ENCODE measurements at regions not wholly inside any gene's neighbourhood (a gene's known extent, or its start where the extent isn't known, plus 50 kb on each side); places are given as distances from the start of the nearest gene placed in this dataset.
"Not testable (repeated sequence)": the region's sequence is repeated elsewhere in the genome, so short reads cannot be mapped to it uniquely, and the experiment has no call there.

DNA sequence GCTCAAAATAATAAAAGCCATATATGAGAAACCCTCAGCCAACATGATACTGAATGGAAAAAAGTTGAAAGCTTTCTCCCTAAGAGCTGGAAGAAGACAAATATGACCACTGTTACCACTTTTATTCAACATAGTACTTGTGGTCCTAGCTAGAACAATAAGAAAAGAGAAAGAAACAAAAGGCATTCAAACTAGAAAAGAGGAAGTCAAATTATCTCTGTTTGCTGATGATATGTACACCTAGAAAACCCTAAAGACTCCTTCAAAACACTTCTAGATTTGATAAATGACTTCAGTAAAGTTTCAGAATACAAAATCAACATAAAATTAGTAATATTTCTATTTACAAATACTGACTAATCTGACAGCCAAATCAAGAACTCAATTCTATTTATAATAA, 328.8 kb upstream of the GCFC2 start:
- DNase-seq: no peak

DNA sequence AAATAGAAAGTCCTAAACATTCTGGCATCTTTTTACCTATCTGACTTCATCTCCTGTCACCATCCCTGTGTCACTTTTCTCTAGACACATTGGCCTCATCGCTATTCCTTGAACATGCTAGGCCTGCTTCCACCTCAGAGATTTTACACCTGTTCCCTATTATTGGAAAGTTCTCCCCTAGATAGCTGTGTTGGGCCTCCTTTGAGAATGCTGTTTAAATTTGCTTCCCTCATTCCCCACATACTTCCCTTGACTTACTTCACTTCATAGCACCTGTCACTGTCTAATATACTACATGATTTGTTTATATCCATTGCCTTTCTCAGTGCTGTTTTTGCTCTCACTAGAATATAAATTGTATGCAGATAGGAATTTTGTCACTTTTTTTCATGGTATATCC, 317.0 kb upstream of the GCFC2 start:
- DNase-seq: no peak

DNA sequence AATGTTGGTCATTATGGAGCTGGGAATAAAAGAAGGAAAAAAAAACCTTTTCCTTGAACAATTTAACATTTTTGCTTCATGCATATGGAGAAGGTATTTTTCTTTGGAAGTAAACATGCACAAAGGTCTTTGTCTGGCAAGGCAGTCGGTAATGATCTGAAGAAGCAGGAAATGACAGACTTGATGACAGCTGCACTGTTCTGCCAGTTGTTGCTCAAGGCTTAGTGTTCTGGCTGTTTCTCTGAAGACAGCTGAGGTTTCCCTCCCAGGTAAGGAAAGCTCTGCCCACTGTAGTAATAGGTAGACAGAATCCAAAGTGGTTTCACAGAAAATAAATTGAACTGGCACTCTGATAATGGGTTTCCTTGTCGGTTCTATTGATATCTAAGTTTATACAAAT, 308.4 kb upstream of the GCFC2 start:
- no peak for DNase-seq

DNA sequence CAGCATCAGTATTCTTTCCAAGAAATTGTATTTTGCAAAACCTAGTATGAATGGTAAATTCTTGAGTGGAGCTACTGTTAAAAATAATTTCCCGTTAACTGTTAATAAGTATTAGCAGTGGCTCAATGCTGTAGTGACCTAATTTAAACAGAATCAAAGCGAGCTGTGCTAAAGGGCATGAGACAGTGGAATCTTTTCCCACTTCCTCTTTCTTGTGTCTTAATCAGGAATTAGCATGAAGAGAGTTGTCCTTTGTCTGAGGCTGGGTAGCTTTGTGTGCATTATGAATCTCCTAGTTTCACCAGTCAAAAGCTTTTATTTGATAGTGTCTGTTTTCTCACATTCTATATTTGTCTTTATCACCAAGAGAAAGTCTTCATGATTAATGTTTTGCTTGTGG, 298.8 kb upstream of the GCFC2 start:
- DNase-seq: no peak

DNA sequence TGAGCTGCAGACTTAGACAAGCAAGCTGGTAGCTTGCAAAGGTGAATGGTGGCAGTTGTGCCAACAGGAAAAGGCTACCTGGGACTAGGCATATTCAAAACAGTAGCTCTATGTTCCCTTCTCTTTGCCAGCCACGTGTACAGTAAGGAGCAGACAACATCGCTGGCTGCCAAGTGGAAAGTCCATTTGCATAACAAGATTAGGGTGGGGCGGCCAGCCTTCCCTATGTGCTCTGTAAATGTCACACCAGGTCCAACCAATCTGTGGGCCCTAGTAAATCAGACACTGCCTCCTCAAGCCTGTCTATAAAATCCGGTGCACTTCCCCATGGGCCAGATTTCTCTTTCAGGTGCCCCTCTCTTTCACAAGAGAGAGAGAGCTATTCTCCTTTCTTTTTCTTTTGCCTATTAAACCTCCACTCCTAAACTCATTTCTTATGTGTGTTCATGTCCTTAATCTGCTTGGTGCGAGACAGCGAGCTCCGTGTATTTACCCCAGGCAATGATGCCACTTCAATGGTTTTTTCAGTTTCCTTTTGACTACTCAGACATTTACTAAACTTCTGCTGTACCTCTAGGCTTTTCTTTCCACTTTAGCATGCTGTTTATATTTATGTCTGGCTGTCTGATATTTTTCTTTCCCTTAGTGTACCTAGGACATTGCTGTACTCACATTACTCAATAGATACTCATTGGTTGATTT, 297.4 kb upstream of the GCFC2 start:
- peak in 1 of 56 donors; percentile 1 for DNase-seq

DNA sequence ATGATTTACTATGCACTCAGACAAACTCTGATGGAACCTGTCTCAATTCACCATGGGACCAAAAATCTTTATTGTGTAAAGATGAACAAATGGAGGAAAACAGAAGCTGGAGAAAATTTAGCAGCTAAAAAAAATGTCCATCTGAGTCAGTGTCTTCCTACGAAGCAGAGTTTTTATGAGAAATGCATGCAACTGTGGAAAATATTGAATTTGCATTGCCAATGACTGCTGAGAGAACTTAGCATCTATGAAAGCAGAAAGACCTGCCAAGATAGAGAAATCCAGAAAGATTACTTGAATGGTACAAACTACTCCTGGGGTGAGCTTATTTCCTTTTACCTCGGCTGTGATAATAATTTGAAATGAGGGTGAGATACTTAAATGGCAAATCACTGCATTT, 289.7 kb upstream of the GCFC2 start:
- no peak for DNase-seq

DNA sequence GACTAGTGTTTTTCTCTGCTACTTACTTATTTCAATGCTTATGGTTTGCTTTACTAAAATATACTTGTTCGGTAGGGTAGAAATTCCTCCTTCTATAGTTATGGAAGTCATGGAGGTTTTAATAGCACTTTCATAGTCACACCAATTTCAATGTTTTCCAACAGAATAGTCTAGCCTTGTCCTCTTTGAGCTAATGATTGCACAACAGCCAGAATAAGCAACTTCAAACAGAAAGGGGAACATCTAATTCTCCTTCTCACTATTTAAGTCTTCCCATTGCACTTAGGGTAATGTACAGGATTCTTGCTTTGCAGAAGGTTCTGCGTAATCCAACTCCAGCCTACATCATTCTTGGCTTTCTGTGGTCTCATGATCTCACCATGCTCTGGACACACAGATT, 287.7 kb upstream of the GCFC2 start:
- DNase-seq: no peak

DNA sequence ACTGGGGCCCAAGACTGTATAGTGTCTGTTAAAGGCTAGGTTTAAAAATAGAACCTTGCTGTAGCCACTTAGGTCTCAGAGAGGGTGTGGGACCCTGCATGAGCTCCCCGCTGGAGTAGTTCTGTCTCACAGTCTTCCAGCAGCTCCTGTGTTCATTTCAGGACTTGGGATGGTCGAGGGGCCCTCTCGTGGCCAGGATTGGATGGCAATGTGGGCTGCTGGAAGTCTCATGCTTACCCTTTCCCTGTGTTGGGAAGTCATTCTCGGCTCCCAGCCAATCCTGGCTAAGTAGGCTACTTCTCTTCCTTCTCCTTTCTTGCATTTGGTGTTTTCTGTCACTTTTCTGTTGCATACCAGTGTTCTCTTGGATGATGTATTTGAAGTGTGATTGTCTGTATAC, 284.0 kb upstream of the GCFC2 start:
- peak in 1 of 56 donors; percentile 0 for DNase-seq

DNA sequence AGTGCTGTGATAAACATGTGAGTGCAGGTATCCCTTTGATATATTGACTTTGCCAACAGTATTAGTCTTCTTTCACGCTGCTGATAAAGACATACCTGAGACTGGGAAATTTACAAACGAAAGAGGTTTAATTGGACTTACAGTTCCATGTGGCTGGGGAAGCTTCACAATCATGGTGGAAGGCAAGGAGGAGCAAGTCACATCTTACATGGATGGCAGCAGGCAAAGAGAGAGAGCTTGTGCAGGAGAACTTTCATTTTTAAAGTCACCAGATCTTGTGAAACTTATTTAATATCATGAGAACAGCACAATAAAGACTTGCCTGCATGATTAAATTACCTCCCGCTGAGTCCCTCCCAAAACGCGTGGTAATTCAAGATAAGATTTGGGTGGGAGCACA, 277.9 kb upstream of the GCFC2 start:
- DNase-seq: not testable (repeated sequence)

DNA sequence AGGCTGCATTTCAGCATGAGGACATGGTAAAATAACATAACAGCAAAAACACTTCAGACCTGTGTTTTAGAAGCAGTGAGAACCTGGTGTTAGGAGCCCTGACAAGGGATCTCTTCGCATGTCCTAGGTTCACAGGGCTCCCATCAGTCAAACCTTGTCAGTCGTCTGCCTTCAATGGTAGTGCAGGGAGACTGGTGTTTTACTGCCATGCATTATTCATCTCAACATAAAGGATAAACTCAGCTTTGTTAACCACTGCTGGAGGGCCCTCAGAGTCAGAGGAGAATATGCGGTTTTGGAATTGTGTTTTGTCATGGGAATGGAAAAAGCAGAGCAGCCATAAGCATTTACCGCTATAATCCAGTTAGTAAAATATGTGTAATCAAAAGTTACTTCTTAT, 275.9 kb upstream of the GCFC2 start:
- no peak for DNase-seq

DNA sequence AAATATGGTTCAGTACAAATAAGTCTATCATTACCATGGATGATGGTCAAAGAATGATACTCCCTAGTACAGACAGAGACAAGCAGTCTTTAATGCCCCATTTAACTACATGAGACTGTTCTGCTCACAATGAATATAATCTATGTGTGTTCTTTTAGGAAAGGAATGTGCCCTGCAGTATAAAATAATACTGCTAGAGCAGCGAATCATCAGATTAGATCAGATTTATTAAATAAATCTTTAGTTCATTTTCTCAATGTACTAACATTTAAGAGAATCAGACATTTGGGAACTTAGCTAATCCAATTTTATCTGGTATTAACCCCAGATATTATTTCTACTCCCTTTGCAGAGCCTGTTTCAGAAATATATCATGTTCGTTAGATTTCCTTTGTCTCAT, 272.0 kb upstream of the GCFC2 start:
- DNase-seq: no peak

DNA sequence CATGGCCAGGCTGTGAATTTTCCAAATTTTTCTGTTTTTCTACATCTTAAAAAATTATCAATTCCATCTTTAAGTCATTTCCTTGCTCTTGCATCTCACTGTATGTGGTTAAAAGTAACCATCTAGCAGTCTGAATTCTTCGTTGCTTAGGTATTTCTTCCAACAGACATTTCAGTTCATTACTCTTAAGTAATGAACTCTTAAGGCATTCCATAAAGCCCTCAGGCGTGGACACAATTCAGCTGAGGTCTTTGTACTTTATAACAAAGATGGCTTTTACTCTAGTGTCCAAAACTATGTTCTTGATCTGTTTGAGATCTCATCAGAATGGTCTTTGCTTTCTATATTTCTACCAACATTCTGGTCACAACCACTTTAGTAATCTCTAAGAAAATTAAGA, 253.9 kb upstream of the GCFC2 start:
- DNase-seq: no peak

DNA sequence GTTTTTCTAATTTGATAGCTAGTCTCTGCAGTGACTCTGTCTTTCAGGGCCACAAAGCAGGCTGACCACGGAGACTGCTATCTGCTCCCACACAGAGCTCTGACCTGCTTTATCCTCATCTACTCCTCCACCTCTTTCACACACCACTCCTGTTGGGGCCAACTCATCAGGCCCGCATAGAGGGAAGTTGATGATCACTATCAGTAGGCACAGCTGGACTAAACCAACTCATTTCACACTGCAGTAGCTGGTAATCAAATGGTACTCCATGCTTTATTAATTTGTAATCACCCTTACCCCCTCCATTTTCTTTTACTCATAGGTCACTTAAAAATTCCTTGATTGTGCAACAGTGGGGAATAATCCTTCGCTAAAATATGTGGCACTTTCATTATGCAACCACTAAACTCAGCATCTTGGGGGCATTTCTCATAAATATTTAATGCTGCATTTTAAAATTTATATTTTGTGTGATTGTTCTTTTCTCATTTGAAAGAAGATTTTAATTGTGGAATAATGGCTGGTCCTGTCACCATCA, 249.8 kb upstream of the GCFC2 start:
- DNase-seq: no peak

DNA sequence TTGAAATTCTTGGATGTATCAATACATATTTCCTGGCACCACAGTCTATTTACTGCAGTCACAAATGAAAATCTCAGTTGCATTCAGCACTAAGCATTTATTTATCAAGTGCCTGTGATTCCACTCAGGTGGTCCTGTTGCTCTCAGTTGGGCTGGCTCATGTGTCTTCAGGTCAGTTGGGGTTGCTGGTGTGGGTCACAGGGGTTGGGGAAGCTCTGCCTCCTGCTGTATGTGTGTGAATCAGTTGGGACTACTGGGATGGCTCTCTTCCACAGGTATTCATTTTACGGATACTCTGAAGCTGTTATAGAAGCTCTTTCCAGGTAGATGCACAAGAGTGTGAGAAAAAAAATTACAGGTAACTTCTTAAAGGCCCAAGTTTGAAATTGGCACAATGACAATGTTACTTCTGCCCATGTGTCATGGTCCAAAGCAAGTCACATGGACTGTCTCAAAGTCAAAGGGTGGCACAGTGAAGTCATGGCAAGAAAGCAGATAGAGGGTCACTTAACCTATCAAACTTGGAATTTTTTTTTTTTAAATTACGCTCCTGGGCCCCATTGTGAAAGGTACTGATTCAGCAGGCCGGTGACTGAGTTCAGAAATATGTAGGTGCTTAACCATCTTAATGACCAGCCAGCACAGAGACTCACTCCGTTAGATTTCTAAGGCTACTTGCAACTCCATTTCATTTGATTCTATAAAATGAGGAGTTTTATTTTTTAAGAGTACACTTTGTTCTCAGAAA, 249.2 kb upstream of the GCFC2 start:
- no peak for DNase-seq

DNA sequence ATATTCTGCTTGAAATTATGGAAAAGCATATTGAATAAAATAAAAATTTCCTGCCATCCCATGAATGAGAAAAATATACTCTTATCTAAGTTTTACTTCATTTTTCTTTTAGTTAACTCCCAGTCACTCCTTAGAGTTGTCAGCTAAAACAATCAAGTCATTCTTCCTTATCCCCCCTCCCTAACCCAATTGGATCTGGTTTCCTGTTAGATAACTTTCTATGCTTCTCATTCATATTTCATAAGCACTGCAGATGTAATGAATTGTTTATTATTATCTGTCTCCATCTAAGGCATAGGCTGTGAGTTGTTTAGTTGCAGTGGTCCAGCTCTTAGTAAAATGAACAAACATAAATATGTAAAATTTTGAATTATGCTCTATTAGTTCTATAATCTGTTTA, 244.0 kb upstream of the GCFC2 start:
- no peak for DNase-seq

DNA sequence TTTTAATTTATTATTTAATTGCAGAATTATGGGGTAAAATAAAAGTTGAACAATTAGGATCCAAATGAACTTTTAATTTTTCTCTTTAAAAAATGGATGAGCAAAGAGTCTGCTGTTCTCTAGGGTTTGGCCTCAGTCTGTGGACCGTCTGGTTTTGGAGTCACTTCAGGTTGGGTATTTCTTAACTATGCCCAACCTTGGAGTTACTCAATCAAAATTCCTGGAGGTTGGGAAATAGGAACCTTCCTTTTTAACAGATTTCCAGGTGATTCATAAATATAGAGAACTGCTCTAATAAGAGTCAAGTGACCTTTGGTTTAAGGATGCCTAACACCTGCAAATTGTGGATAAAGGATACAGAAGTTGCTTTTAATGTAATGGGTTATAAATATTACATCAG, 241.5 kb upstream of the GCFC2 start:
- no peak for DNase-seq

DNA sequence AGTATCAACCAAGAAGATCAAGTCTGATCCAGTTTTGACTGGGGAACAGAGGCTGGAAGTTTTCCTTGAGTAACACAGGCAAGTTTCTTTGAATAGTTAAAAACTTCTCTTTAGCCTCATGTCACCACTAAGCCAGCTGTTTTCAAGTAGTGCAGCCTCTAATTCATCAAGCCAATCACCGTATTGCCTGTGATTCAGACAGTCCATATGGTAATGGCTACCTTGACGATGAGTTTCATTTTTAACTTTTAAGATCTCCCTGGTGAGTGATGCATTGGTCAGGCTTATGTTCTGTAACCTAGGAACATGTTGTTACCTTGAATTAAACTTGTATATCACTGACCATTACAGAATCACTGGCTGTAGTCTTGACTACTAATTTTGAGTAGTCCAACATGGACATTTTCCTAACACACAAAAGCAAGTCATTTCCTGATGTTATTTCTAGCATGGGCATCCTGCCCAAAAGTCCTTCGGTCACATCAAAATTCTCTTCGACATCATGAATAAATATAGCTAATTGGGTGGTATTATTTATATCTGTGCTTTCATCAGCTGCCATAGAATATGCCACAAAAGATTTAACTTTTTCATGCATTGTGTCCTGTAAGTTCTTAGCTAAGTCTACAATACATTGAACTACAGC, 238.8 kb upstream of the GCFC2 start:
- DNase-seq: no peak

DNA sequence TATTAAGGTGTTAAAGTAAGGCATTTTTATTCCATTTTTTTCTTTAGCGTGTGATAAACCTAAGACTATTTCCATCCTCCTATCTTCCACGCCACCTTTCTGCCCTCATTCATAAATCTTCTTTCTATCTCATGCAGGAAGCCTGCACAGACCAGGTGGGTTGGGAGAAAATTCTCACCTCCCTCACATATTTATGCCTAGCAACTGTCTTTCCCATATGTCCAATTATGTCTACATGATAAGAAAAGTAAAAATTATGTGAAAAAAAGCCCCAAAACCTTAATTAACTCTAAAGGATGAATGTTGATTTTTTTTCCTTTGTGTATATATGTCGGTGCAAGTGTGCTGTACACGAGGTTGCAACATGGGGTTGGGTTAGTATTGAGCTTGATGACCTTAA, 225.6 kb upstream of the GCFC2 start:
- DNase-seq: peak in 2 of 56 donors; percentile 5 to 18

DNA sequence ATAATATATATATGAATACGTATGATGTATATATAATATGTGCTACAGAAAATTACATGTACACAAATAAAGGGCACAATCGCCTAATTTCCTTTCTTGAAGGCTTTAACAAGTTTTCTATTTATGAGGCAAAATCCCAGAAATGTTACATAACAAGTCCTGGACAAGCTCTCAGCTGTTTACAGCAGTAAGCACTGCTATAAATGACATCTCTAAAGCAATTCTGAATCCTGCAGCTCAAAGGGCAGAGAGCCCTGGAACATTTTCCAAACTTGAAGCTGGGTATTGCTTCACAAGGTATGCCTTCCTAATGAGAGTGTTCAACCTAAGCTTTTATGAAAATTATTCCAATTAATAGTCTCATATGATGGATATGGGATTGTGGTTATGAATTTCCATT, 222.3 kb upstream of the GCFC2 start:
- no peak for DNase-seq

DNA sequence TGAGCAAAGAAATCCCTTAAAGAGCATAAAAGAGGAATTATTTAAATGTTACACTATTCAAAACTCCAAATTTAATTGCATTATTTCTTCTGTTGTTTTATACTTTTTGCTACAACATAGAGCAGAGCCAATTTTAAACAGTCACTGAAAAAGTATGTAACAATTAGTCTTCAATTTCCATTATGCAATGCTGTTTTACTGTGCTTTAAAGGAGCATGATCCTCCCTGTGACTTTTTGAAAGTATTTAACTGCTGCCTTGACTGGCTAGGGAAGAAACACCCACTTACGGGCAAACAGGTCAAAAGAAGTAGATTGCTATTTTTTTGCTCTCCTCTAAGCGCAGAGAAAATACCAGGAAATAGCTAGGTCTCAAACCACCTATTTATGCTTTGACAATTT, 217.4 kb upstream of the GCFC2 start:
- DNase-seq: no peak

DNA sequence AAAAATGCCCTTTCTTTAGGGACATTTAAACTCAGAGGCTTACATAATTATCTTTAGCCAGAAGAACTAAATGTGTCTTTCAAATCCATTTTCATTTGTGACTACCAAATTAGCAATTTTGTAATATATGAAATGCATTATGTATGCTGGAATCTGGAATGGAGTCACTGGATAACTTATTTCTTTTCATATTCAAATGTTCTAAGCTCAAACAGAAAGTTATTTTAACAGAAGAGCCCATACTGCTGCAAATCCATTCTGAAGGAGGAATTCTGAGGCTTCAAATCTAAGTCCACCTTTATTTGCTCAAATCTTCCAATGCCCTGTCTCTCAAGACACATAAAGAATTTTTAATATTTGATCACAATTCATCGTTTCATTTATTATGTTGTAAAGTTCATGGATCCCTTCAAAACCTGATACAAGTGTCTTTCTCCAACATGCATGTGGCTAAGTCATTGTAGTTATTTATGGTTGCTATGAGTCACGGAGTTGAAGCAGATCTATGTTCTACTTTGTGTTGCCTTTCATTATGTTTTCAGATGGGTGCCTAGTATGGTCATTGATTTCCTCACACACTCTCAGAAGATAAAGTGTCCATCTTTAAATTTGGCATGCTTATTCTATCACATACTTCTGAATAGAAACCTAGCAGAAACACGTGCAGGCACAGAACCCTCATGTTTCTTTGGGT, 214.8 kb upstream of the GCFC2 start:
- DNase-seq: no peak

DNA sequence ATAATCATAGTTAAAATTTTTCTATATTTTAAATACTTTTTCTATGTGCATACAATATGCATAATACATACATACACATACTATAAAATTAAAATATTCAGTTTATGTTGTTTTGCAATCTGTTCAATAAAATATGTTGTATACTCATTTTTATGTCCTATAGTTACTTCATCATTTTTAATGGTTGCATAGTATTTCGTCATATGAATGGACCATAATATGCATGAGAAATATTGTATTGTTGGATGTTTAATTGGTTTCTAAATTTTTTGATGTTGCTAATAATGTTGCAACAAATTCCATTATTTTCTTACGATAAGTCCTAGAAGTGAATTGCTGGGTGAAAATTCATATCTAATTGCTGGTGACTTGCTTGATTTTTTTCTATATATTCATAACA, 211.5 kb upstream of the GCFC2 start:
- DNase-seq: no peak
